A204.1 (cell line): ENCODE measurements at regions not wholly inside any gene's neighbourhood (a gene's known extent, or its start where the extent isn't known, plus 50 kb on each side); places are given as distances from the start of the nearest gene placed in this dataset.

Experiments used
- FAIRE-seq: peaks from 2 replicates; lab custom pipeline; 2012; peaks lifted over from hg19 to GRCh38; lab: Jason Lieb, UNC

GRCh38 chr5:118043531-118043930 is 944.8 kb downstream of the DTWD2 start:
- FAIRE-seq: no peak

- FAIRE-seq: peak; percentile 23
Observed at GRCh38 chr5:118042076-118042475, 946.3 kb downstream of the DTWD2 start.

- no peak for FAIRE-seq
Observed at GRCh38 chr5:118040496-118040895, 947.9 kb downstream of the DTWD2 start.

- FAIRE-seq: no peak
Observed at GRCh38 chr5:118033686-118034338, 954.5 kb downstream of the DTWD2 start.

GRCh38 chr5:118029807-118030206 is 958.5 kb downstream of the DTWD2 start:
- FAIRE-seq: no peak

- no peak for FAIRE-seq
Observed at GRCh38 chr5:118022062-118022461, 966.3 kb downstream of the DTWD2 start.

- FAIRE-seq: no peak
Observed at GRCh38 chr5:118017536-118017935, 970.8 kb downstream of the DTWD2 start.

- FAIRE-seq: no peak
Observed at GRCh38 chr5:118016396-118016795, 972.0 kb downstream of the DTWD2 start.

- no peak for FAIRE-seq
Observed at GRCh38 chr5:118015511-118015910, 972.8 kb downstream of the DTWD2 start.

GRCh38 chr5:118009741-118010297 is 978.5 kb downstream of the DTWD2 start:
- no peak for FAIRE-seq

GRCh38 chr5:118008779-118009178 is 979.6 kb downstream of the DTWD2 start:
- no peak for FAIRE-seq

- FAIRE-seq: no peak
Observed at GRCh38 chr5:118007262-118007661, 981.1 kb downstream of the DTWD2 start.

- FAIRE-seq: no peak
Observed at GRCh38 chr5:118006219-118006618, 982.1 kb downstream of the DTWD2 start.

GRCh38 chr5:117999939-118000549 is 988.3 kb downstream of the DTWD2 start:
- FAIRE-seq: no peak

GRCh38 chr5:117982691-117983090 is 1005.7 kb downstream of the DTWD2 start:
- FAIRE-seq: no peak

- no peak for FAIRE-seq
Observed at GRCh38 chr5:117973785-117974184, 1014.6 kb downstream of the DTWD2 start.

- FAIRE-seq: no peak
Observed at GRCh38 chr5:117955831-117956230, 1032.5 kb downstream of the DTWD2 start.

- no peak for FAIRE-seq
Observed at GRCh38 chr5:117954331-117954730, 1034.0 kb downstream of the DTWD2 start.

GRCh38 chr5:117953272-117953671 is 1035.1 kb downstream of the DTWD2 start:
- no peak for FAIRE-seq

- no peak for FAIRE-seq
Observed at GRCh38 chr5:117947836-117948235, 1040.5 kb downstream of the DTWD2 start.

GRCh38 chr5:117947121-117947520 is 1041.2 kb downstream of the DTWD2 start:
- no peak for FAIRE-seq

- no peak for FAIRE-seq
Observed at GRCh38 chr5:117945258-117945657, 1043.1 kb downstream of the DTWD2 start.

GRCh38 chr5:117943541-117943940 is 1044.8 kb downstream of the DTWD2 start:
- FAIRE-seq: no peak
